ENCODE measurements at regions not wholly inside any gene's neighbourhood (a gene's known extent, or its start where the extent isn't known, plus 50 kb on each side); places are given as distances from the start of the nearest gene placed in this dataset.
"Not testable (repeated sequence)": the region's sequence is repeated elsewhere in the genome, so short reads cannot be mapped to it uniquely, and the experiment has no call there.

DNA sequence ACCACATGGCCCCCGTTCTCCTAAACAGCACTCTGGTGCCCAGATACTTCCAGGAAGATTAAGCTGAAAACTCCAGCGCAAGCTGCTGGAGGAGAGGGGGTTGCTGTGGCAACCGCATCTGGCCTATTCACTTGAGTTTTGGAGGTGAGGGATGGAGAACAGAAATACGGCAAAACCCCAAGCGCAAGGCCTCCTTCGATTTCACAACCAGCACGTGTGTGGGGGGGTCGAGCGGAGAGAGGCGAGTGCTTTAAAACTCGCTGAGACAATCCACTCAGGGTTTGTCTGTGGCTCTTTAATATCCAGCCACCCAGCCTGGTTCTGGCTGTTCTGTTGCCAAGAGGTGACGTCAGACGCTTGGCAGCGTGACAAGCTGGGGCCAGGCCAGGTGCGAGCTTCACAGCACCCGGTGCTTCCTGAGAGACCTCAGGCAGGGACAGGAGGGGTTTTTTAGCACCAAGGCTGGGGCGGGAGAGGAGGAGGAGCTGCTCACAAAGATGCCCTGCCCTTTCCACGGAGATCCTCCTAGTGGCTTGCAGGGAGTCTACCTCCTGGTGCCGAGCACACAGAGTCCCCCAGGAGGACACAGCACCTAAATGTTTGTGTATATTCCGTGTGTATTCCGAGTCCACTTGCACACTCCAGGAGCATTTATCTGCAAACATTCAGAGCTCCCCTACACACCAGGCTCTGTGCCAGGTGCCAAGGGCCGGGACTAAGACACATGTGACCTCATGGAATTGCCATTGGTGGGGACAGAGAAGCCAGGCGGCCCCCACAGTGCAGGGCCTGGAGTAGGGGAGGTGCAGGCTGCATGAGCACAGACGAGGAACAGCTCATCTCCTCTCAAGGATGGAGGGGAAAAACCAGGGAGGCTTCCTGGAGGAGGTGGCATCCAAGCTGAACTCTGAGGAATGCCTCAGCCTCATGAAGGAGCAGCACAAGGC, 194.6 kb downstream of the OLFM1 start:
- DNase-seq: no peak
- intact Hi-C loops (cut with micrococcal nuclease): no loop called here
- Mint-ChIP-seq H3K4me1 (no peaks in the 10 kb centered on the region), H3K36me3 (ENCODE audit: low read depth) (no peaks in the 10 kb centered on the region), H3K4me3 (no peak overlapping the region), H3K27me3 (no peaks in the 10 kb centered on the region), H3K27ac (no peak overlapping the region), H3K9me3 (peaks cover 5% of the 10 kb centered on the region)

DNA sequence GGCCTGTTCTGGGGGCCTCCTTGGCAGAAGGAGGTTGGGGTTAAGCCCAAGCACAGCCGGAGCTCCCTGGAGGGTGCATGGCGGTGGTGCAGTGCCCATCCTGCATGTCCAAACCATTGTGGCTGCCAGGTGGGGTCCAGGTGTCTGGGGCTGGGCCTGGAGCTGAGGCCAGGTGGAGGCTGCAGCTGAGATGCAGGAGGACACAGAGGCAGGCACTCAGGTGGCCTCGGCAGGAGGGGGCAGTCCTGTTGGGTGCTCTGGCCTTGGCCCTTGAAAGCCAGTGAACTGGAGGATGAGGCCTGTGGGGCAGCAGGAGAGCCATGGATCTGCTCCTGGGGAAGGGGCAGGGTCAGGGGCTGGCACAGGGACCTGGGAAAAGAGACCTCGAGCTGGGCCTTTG, 195.3 kb downstream of the OLFM1 start:
- DNase-seq: no peak
- Mint-ChIP-seq H3K4me3 (no peak overlapping the region), H3K27me3 (no peaks in the 10 kb centered on the region), H3K27ac (no peak overlapping the region), H3K4me1 (no peaks in the 10 kb centered on the region), H3K9me3 (peaks cover 5% of the 10 kb centered on the region), H3K36me3 (ENCODE audit: low read depth) (no peaks in the 10 kb centered on the region)
- intact Hi-C loops (cut with micrococcal nuclease): no loop called here

DNA sequence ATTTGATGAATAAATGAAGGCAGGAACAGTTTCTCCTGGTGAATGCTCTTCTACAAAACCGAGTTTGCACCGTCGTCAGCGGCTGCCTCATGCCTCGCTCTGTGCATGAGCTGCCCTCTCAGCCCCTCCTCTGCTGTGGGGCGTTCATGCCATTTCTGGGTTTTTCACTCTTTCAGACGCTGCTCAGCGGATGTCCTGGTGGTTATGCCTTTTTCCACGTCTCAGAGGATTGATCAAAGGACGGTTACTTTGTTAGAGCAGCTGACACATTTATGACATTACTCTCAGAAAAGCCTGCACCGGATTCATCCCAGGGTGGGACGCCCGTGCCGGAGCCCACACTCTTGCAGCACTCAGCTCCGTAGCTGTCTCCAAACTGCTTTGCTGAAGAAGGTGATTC, 195.9 kb upstream of the PPP1R26 start:
- H3K36me3 Mint-ChIP-seq (ENCODE audit: low read depth): no peaks in the 10 kb centered on the region

DNA sequence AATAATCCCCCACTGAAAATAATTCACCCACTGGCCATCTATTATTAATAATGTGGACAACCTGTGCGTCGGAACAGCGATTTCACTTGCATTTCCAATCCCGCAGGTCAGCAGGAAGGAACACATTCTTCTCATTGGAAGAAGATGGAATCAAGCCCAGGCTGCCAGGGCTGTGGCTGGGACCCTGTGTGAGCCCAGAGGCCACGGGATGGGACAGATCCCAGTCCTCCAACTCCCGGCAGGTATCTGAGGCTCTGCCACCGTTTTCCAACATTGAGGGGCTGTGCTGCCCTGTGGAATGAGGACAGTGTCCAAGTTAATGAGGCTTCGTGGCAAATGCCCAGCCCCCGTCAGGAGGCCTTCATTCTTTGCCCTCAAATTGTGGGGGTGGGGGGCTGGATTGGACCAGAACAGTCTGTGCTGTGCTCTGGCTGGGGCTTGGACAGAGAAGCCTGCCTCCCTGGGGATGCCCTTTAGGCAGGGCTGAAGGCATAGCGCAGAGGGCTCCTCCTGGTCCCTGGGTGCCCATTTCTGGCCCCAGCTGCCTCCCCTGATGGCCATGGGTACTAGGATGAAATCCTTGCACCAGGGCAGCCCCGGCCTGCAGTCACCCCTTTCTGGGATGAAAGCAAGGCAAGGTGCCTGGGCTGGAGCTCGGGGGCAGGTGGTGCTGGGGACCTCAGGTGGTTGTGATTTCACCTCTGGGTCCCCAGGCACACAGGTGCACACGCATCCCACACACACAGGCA, 195.0 kb upstream of the PPP1R26 start:
- intact Hi-C loops (cut with micrococcal nuclease): no loop called here
- Mint-ChIP-seq H3K27ac (no peak overlapping the region), H3K4me3 (no peak overlapping the region), H3K27me3 (no peaks in the 10 kb centered on the region), H3K36me3 (ENCODE audit: low read depth) (no peaks in the 10 kb centered on the region), H3K4me1 (no peaks in the 10 kb centered on the region), H3K9me3 (peaks cover 5% of the 10 kb centered on the region)
- no peak for DNase-seq

More for the DNA sequence above, 195.9 kb upstream of the PPP1R26 start:
- Mint-ChIP-seq H3K4me1 (no peaks in the 10 kb centered on the region), H3K4me3 (no peak overlapping the region), H3K27me3 (no peaks in the 10 kb centered on the region), H3K9me3 (peaks cover 5% of the 10 kb centered on the region), H3K27ac (no peak overlapping the region)
- no peak for DNase-seq
- intact Hi-C loops (cut with micrococcal nuclease): no loop called here

DNA sequence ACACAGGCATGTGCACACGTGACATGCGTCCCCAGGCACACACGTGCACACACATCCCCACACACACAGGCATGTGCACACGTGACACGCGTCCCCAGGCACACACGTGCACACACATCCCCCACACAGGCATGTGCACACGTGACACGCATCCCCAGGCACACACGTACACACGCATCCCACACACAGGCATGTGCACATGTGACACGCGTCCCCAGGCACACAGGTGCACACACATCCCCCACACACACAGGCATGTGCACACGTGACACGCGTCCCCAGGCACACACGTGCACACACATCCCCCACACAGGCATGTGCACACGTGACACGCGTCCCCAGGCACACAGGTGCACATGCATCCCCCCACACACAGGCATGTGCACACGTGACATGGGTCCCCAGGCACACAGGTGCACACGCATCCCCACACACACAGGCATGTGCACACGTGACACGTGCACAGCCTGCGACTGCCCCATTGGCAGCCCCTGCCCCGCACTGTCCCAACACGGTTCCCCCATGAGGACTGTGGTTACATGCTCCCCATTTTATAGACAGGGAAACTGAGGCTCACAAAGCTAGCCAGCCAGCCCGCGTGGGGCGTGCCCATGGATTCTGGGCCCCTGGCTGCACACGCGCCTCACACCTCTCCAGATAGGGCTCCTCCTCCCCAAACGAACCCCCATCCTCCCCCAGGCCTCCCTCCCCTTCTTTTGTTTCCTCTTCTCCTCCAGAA, 193.2 kb upstream of the PPP1R26 start:
- DNase-seq; H3K4me1 Mint-ChIP-seq; H3K36me3 Mint-ChIP-seq (ENCODE audit: low read depth); H3K27me3 Mint-ChIP-seq; H3K4me3 Mint-ChIP-seq; intact Hi-C loops (cut with micrococcal nuclease); H3K9me3 Mint-ChIP-seq; H3K27ac Mint-ChIP-seq: not testable (repeated sequence)

DNA sequence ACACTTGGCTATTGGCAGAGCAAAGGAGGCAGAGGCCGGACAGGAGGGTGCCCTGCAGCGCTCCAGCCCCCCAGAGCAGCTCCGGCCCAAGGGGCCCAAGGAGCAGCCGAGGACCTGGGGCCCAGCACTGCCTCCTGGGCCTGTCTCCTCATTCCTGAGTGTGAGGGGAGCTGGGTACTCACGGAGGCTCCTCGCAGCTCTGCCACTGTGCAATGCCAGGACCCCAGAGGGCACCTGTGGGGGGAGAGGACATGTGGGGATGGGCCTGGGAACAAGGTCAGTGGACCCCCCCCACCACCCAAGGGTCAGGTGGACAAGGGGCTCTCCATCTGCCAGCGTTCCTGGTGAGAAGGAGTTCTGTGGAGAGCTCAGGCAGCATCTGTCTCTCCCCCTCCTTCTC, 192.6 kb upstream of the PPP1R26 start:
- DNase-seq: no peak
- Mint-ChIP-seq H3K36me3 (ENCODE audit: low read depth) (no peaks in the 10 kb centered on the region), H3K27me3 (peaks cover 2% of the 10 kb centered on the region), H3K4me3 (no peak overlapping the region), H3K27ac (no peak overlapping the region), H3K4me1 (no peaks in the 10 kb centered on the region), H3K9me3 (peaks cover 5% of the 10 kb centered on the region)
- intact Hi-C loops (cut with micrococcal nuclease): no loop called here

DNA sequence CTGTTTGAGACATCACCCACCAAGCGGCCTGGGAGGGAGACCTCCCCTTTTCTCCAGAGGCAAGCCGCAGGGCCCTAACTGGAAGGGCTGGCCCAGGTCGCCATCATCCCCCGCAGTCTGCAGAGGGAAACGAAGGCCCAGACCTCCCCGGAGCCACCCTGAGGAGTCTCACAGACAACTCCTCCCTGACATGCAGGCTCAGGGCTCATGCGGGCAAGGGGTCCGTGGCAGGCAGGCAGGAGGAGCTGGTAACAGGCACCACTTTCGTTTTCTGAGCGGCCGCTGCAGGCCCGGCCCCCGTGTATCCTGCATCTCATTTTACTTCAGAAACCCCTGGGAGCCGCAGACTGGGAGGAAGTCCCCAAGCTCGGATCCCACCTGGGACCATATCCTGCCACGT, 192.0 kb upstream of the PPP1R26 start:
- Mint-ChIP-seq H3K27me3 (peaks cover 2% of the 10 kb centered on the region), H3K4me1 (no peaks in the 10 kb centered on the region), H3K9me3 (peaks cover 5% of the 10 kb centered on the region), H3K4me3 (no peak overlapping the region), H3K27ac (no peak overlapping the region), H3K36me3 (ENCODE audit: low read depth) (no peaks in the 10 kb centered on the region)
- DNase-seq: no peak
- intact Hi-C loops (cut with micrococcal nuclease): no loop called here

DNA sequence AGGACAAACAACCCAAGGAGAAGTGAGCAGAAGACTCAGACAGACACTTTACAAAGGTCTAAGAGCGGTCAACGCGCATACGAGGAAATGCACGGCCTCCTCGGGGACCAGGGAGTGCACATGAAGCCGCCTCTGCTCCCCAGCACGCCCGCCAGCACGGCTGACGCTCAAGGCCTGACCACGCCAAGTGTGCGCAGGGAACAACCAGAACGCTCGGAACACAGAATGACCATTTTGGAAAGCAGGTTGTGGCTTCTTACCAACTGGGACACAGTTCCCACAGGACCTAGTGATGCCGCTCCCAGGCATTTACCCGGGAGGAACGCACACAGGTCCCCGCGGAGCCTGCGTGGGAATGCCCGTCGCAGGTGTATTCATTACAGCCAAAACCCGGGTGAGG, 191.5 kb upstream of the PPP1R26 start:
- no peaks in the 10 kb centered on the region for H3K36me3 Mint-ChIP-seq (ENCODE audit: low read depth)
- peaks cover 5% of the 10 kb centered on the region for H3K9me3 Mint-ChIP-seq
- H3K27me3 Mint-ChIP-seq: peaks cover 2% of the 10 kb centered on the region
- H3K4me3 Mint-ChIP-seq: no peak overlapping the region
- H3K4me1 Mint-ChIP-seq: no peaks in the 10 kb centered on the region
- intact Hi-C loops (cut with micrococcal nuclease): no loop called here
- DNase-seq: no peak
- no peak overlapping the region for H3K27ac Mint-ChIP-seq

DNA sequence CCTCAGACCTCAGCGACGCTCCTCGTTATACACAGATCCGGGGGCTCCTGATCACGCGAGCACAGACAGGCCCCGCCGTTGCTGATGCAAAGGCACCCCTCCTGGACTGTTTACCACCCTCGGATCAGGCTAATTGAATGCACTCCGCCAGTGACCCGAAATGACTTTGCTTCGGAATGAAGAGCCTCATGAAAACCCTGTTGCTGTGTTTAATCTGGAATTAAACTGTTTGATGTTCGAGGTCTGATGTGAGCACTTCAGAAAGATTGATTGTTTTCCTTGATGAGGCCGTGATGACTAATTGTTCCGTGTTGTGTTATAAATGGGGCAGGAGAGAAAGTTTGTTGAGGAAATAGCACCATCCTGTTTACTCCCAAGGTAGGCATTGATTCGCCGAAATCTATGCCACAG, 190.5 kb upstream of the PPP1R26 start:
- no peaks in the 10 kb centered on the region for H3K4me1 Mint-ChIP-seq
- intact Hi-C loops (cut with micrococcal nuclease): no loop called here
- H3K36me3 Mint-ChIP-seq (ENCODE audit: low read depth): no peaks in the 10 kb centered on the region
- H3K27me3 Mint-ChIP-seq: peaks cover 2% of the 10 kb centered on the region
- peaks cover 5% of the 10 kb centered on the region for H3K9me3 Mint-ChIP-seq
- H3K27ac Mint-ChIP-seq: no peak overlapping the region
- no peak overlapping the region for H3K4me3 Mint-ChIP-seq
- DNase-seq: no peak

DNA sequence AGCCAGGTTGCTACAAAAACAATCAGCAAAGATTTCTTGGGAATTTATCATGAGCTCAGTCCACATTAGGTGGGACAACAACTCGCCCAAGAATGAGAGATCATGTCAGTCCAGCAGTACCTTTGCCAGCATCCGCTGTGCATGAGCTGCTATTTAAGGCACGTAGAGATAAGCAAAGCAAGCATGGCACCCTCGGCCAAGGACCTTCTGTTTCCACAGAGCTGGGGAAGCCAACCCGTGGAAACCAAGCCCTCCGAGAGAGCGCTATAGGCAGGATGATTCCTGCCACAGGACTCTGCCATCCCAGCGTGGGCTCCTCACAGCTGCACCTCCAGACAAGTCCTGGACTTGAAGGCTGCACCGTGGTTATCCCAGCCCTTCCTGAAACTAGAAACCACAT, 189.5 kb upstream of the PPP1R26 start:
- Mint-ChIP-seq H3K9me3 (peaks cover 5% of the 10 kb centered on the region), H3K27ac (no peak overlapping the region), H3K4me1 (no peaks in the 10 kb centered on the region), H3K27me3 (peaks cover 2% of the 10 kb centered on the region), H3K36me3 (ENCODE audit: low read depth) (no peaks in the 10 kb centered on the region), H3K4me3 (no peak overlapping the region)
- intact Hi-C loops (cut with micrococcal nuclease): no loop called here
- no peak for DNase-seq

DNA sequence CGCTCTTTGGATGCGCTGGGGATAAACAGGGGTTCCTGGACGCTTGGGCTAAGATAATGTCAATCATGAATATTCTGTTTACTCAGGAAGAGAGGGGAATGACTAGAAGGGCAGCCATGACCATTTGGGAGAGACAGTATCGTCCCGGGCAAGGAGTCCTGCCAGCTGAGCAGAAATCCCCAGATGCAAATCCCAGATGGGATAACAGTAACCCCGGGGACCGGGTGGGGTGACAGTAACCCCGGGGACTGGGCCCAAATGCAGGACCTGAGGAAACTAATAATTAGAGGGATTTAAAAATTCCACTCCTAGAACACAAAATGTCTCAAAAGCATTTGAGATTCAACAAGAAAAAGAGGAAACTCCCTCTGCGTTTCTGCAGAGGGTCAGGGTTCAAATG, 189.0 kb upstream of the PPP1R26 start:
- Mint-ChIP-seq H3K27ac (no peak overlapping the region), H3K27me3 (peaks cover 2% of the 10 kb centered on the region), H3K4me1 (no peaks in the 10 kb centered on the region), H3K36me3 (ENCODE audit: low read depth) (no peaks in the 10 kb centered on the region), H3K9me3 (peaks cover 5% of the 10 kb centered on the region), H3K4me3 (no peak overlapping the region)
- DNase-seq: no peak
- intact Hi-C loops (cut with micrococcal nuclease): no loop called here

DNA sequence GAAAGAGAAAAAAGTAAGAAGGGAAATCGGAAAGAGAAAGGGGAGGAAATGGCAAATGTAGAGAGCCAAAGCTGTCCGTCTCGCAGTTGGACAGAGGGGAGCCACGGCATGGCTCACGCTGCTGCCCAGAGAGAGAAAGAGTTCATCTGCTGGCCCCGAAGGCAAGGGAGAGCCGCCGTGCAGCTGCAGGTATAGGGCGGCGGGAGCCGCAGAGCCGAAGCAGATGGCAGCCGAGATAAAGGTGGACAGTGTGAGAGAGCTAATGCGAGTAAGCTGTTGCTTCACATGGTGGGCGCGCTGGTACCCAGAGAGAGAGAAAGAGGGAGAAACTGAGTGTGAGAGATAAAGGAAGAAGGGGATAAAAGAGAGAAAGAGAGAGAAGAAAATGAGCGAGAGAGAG, 188.4 kb upstream of the PPP1R26 start:
- Mint-ChIP-seq H3K27me3 (peaks cover 2% of the 10 kb centered on the region), H3K27ac (no peak overlapping the region), H3K4me1 (no peaks in the 10 kb centered on the region), H3K36me3 (ENCODE audit: low read depth) (no peaks in the 10 kb centered on the region), H3K9me3 (peaks cover 4% of the 10 kb centered on the region), H3K4me3 (no peak overlapping the region)
- intact Hi-C loops (cut with micrococcal nuclease): no loop called here
- DNase-seq: no peak

DNA sequence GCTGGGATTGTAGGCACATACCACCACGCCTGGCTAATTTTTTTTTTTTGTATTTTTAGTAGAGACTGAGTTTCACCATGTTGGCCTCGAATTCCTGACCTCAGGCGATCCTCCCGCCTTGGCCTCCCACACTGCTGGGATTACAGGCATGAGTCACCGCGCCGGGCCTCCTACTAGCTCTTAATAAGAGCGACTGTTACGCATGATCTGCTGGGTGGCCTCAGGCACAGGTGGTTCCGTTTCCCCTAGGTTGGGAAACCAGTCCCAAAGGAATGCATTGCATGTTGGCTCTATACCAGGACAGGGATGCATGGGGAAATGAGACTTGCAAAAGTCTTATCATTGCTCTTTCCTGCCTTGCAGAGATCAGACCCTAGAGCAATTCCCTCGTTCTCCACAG, 184.7 kb upstream of the PPP1R26 start:
- H3K27me3 Mint-ChIP-seq: peaks cover 2% of the 10 kb centered on the region
- intact Hi-C loops (cut with micrococcal nuclease): no loop called here
- no peaks in the 10 kb centered on the region for H3K9me3 Mint-ChIP-seq
- H3K4me3 Mint-ChIP-seq: no peak overlapping the region
- H3K36me3 Mint-ChIP-seq (ENCODE audit: low read depth): no peaks in the 10 kb centered on the region
- DNase-seq: no peak
- H3K4me1 Mint-ChIP-seq: no peaks in the 10 kb centered on the region
- H3K27ac Mint-ChIP-seq: no peak overlapping the region
